Activated T-helper 2 cell treated with anti-CD3 and anti-CD28 coated beads, Interferon-gamma antibody, Interleukin-2, Interleukin-4, amounts not matched to agents 10 μg/mL and 5 μg/mL and 100 μg/mL, durations not matched to agents 14 hours and 24 hours and 36 hours (primary cell): ENCODE measurements at regions not wholly inside any gene's neighbourhood (a gene's known extent, or its start where the extent isn't known, plus 50 kb on each side); places are given as distances from the start of the nearest gene placed in this dataset.

Experiments
- DNase-seq: peaks from one replicate; pipeline ENCODE4 v3.0.0; 2021; ENCODE audit warnings: low spot score
- H3K27ac Mint-ChIP-seq: one replicate; pipeline ENCODE4 v1.8.0; 2021; ENCODE audit warnings: mixed read lengths
- H3K27me3 Mint-ChIP-seq: one replicate; pipeline ENCODE4 v1.8.0; 2021; ENCODE audit warnings: low read depth, mixed read lengths
- H3K36me3 Mint-ChIP-seq: one replicate; pipeline ENCODE4 v1.8.0; 2021; ENCODE audit warnings: low read depth, mixed read lengths
- H3K4me1 Mint-ChIP-seq: one replicate; pipeline ENCODE4 v1.8.0; 2021; ENCODE audit warnings: low read depth, mixed read lengths
- H3K4me3 Mint-ChIP-seq: one replicate; pipeline ENCODE4 v1.8.0; 2021; ENCODE audit warnings: low read depth, mild to moderate bottlenecking, moderate library complexity, mixed read lengths
- H3K9me3 Mint-ChIP-seq: one replicate; pipeline ENCODE4 v1.8.0; 2021; ENCODE audit warnings: mixed read lengths
- intact Hi-C: fragments of 100-400 bp; cut with micrococcal nuclease; formaldehyde crosslinking; loops from one replicate; pipeline ENCODE4 v1.15.1; 2023

- Mint-ChIP-seq H3K9me3 (no peaks in the 10 kb centered on the region), H3K4me1 (no peaks in the 10 kb centered on the region), H3K27ac (no peak overlapping the region), H3K36me3 (no peaks in the 10 kb centered on the region), H3K27me3 (peaks cover 3% of the 10 kb centered on the region), H3K4me3 (no peak overlapping the region)
- DNase-seq, result no peak
- intact Hi-C loops, result no loop called here
Observed at GRCh38 chr6:12586721-12587480, 129.7 kb upstream of the PHACTR1 start.

GRCh38 chr6:12590901-12591300, 125.7 kb upstream of the PHACTR1 start:
- DNase-seq, result no peak
- Mint-ChIP-seq H3K27me3 (peaks cover 11% of the 10 kb centered on the region), H3K4me1 (no peaks in the 10 kb centered on the region), H3K9me3 (no peaks in the 10 kb centered on the region), H3K36me3 (no peaks in the 10 kb centered on the region), H3K27ac (no peak overlapping the region), H3K4me3 (no peak overlapping the region)
- intact Hi-C loops, result no loop called here

GRCh38 chr6:12592634-12593033, 123.9 kb upstream of the PHACTR1 start:
- no peak for DNase-seq
- Mint-ChIP-seq H3K9me3 (no peaks in the 10 kb centered on the region), H3K4me3 (no peak overlapping the region), H3K4me1 (no peaks in the 10 kb centered on the region), H3K36me3 (no peaks in the 10 kb centered on the region), H3K27ac (no peak overlapping the region), H3K27me3 (peaks cover 10% of the 10 kb centered on the region)
- intact Hi-C loops, result no loop called here

GRCh38 chr6:12593771-12594529, 122.6 kb upstream of the PHACTR1 start:
- no peak for DNase-seq
- H3K4me1 Mint-ChIP-seq, result no peaks in the 10 kb centered on the region
- no peak overlapping the region for H3K4me3 Mint-ChIP-seq
- no peaks in the 10 kb centered on the region for H3K9me3 Mint-ChIP-seq
- peaks cover 9% of the 10 kb centered on the region for H3K27me3 Mint-ChIP-seq
- intact Hi-C loops, result no loop called here
- H3K27ac Mint-ChIP-seq, result no peak overlapping the region
- no peaks in the 10 kb centered on the region for H3K36me3 Mint-ChIP-seq

- H3K27me3 Mint-ChIP-seq, result peaks cover 8% of the 10 kb centered on the region
- no peaks in the 10 kb centered on the region for H3K9me3 Mint-ChIP-seq
- H3K27ac Mint-ChIP-seq, result no peak overlapping the region
- no peak for DNase-seq
- H3K4me1 Mint-ChIP-seq, result no peaks in the 10 kb centered on the region
- no peaks in the 10 kb centered on the region for H3K36me3 Mint-ChIP-seq
- intact Hi-C loops, result no loop called here
- no peak overlapping the region for H3K4me3 Mint-ChIP-seq
Observed at GRCh38 chr6:12594530-12594893, 122.1 kb upstream of the PHACTR1 start.

GRCh38 chr6:12595161-12595811, 121.3 kb upstream of the PHACTR1 start:
- Mint-ChIP-seq H3K4me1 (no peaks in the 10 kb centered on the region), H3K36me3 (no peaks in the 10 kb centered on the region), H3K27ac (no peak overlapping the region), H3K27me3 (peaks cover 8% of the 10 kb centered on the region), H3K4me3 (no peak overlapping the region), H3K9me3 (no peaks in the 10 kb centered on the region)
- no peak for DNase-seq
- intact Hi-C loops, result no loop called here

GRCh38 chr6:12596731-12597130, 119.8 kb upstream of the PHACTR1 start:
- Mint-ChIP-seq H3K4me1 (no peaks in the 10 kb centered on the region), H3K27me3 (peaks cover 11% of the 10 kb centered on the region), H3K27ac (no peak overlapping the region), H3K36me3 (no peaks in the 10 kb centered on the region), H3K4me3 (no peak overlapping the region), H3K9me3 (no peaks in the 10 kb centered on the region)
- DNase-seq, result no peak
- intact Hi-C loops, result no loop called here

GRCh38 chr6:12598919-12599318, 117.6 kb upstream of the PHACTR1 start:
- no peak for DNase-seq
- Mint-ChIP-seq H3K9me3 (no peaks in the 10 kb centered on the region), H3K36me3 (no peaks in the 10 kb centered on the region), H3K4me1 (no peaks in the 10 kb centered on the region), H3K4me3 (no peak overlapping the region), H3K27me3 (peaks cover 13% of the 10 kb centered on the region), H3K27ac (no peak overlapping the region)
- intact Hi-C loops, result no loop called here

- intact Hi-C loops, result no loop called here
- H3K27me3 Mint-ChIP-seq, result peaks cover 8% of the 10 kb centered on the region
- H3K9me3 Mint-ChIP-seq, result no peaks in the 10 kb centered on the region
Observed at GRCh38 chr6:12601881-12602280, 114.7 kb upstream of the PHACTR1 start.

GRCh38 chr6:12602342-12602741, 114.2 kb upstream of the PHACTR1 start:
- Mint-ChIP-seq H3K36me3 (no peaks in the 10 kb centered on the region), H3K4me3 (no peak overlapping the region), H3K27me3 (peaks cover 10% of the 10 kb centered on the region), H3K4me1 (peaks cover 4% of the 10 kb centered on the region), H3K9me3 (no peaks in the 10 kb centered on the region), H3K27ac (no peak overlapping the region)
- intact Hi-C loops, result no loop called here
- no peak for DNase-seq

More at GRCh38 chr6:12601881-12602280, 114.7 kb upstream of the PHACTR1 start:
- no peak for DNase-seq
- H3K27ac Mint-ChIP-seq, result no peak overlapping the region
- no peak overlapping the region for H3K4me3 Mint-ChIP-seq
- H3K36me3 Mint-ChIP-seq, result no peaks in the 10 kb centered on the region
- peaks cover 4% of the 10 kb centered on the region for H3K4me1 Mint-ChIP-seq

- Mint-ChIP-seq H3K4me3 (no peak overlapping the region), H3K36me3 (no peaks in the 10 kb centered on the region), H3K27ac (no peak overlapping the region), H3K4me1 (peaks cover 4% of the 10 kb centered on the region), H3K9me3 (no peaks in the 10 kb centered on the region), H3K27me3 (peaks cover 10% of the 10 kb centered on the region)
- DNase-seq, result no peak
- intact Hi-C loops, result no loop called here
Observed at GRCh38 chr6:12602951-12603672, 113.5 kb upstream of the PHACTR1 start.

- Mint-ChIP-seq H3K4me1 (peaks cover 7% of the 10 kb centered on the region), H3K27ac (no peak overlapping the region)
Observed at GRCh38 chr6:12603673-12604049, 112.9 kb upstream of the PHACTR1 start.

More at GRCh38 chr6:12603673-12604049, 112.9 kb upstream of the PHACTR1 start:
- Mint-ChIP-seq H3K4me3 (no peak overlapping the region), H3K36me3 (no peaks in the 10 kb centered on the region), H3K27me3 (peaks cover 10% of the 10 kb centered on the region), H3K9me3 (no peaks in the 10 kb centered on the region)
- no peak for DNase-seq
- intact Hi-C loops, result no loop called here
